ENCODE measurements at regions not wholly inside any gene's neighbourhood (a gene's known extent, or its start where the extent isn't known, plus 50 kb on each side); places are given as distances from the start of the nearest gene placed in this dataset.

DNA sequence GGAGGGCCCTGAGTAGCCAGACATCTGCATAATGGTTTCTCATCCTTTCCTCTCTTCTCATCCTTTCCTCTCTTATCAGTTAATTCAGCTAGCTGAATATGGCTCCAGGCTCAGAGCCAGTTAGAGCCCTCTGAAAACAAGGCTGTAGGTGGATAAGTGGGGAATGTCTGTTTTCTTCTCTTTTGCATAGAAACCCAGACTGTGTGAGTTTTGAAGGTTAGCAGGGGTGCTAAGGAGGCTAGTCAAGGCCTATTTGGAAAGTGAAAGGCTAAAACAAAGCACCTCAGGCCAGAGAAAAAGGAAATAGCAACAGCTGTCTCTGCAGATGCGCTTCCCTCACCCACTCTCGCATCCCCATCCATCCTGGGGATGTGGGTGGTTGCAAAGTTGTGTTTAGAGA lies 420.9 kb downstream of the SHISA9 start:
- TF ChIP-seq, protein P1, sequence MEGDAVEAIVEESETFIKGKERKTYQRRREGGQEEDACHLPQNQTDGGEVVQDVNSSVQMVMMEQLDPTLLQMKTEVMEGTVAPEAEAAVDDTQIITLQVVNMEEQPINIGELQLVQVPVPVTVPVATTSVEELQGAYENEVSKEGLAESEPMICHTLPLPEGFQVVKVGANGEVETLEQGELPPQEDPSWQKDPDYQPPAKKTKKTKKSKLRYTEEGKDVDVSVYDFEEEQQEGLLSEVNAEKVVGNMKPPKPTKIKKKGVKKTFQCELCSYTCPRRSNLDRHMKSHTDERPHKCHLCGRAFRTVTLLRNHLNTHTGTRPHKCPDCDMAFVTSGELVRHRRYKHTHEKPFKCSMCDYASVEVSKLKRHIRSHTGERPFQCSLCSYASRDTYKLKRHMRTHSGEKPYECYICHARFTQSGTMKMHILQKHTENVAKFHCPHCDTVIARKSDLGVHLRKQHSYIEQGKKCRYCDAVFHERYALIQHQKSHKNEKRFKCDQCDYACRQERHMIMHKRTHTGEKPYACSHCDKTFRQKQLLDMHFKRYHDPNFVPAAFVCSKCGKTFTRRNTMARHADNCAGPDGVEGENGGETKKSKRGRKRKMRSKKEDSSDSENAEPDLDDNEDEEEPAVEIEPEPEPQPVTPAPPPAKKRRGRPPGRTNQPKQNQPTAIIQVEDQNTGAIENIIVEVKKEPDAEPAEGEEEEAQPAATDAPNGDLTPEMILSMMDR (conservative IDR thresholded peaks at IDR 0.05) = no peak
- TF ChIP-seq ZFX (IDR thresholded peaks at IDR 0.05) = no peak
